Ammon's horn (tissue), 1 donor: ENCODE measurements at regions not wholly inside any gene's neighbourhood (a gene's known extent, or its start where the extent isn't known, plus 50 kb on each side); places are given as distances from the start of the nearest gene placed in this dataset.

Source experiments
- DNase-seq: peaks from one replicate; pipeline ENCODE4 v3.0.0-alpha.2; 2016; ENCODE audit warnings: low spot score

GRCh38 chr15:92565351-92566125, 90.0 kb downstream of the FAM174B start:
- DNase-seq = no peak

- no peak for DNase-seq
Measured at GRCh38 chr15:92561754-92562153, 93.8 kb downstream of the FAM174B start.

GRCh38 chr15:92553317-92553716, 102.3 kb downstream of the FAM174B start:
- DNase-seq = no peak

GRCh38 chr15:92545996-92546395, 109.6 kb downstream of the FAM174B start:
- no peak for DNase-seq

GRCh38 chr15:92541291-92542200, 114.0 kb downstream of the FAM174B start:
- DNase-seq = no peak

GRCh38 chr15:92538115-92538514, 117.5 kb downstream of the FAM174B start:
- DNase-seq = no peak

GRCh38 chr15:92533298-92533697, 122.3 kb downstream of the FAM174B start:
- no peak for DNase-seq

GRCh38 chr15:92531406-92531805, 124.2 kb downstream of the FAM174B start:
- DNase-seq = no peak

GRCh38 chr15:92528736-92529135, 126.8 kb downstream of the FAM174B start:
- no peak for DNase-seq

GRCh38 chr15:92527197-92527596, 128.4 kb downstream of the FAM174B start:
- DNase-seq = no peak

GRCh38 chr15:92525758-92526245, 129.8 kb downstream of the FAM174B start:
- no peak for DNase-seq

GRCh38 chr15:92524874-92525565, 130.6 kb downstream of the FAM174B start:
- DNase-seq = no peak

- no peak for DNase-seq
Measured at GRCh38 chr15:92524161-92524560, 130.5 kb downstream of the ST8SIA2 start.

GRCh38 chr15:92523176-92523575, 129.5 kb downstream of the ST8SIA2 start:
- no peak for DNase-seq

- DNase-seq = peak; percentile 86
Measured at GRCh38 chr15:92521624-92522008, 127.9 kb downstream of the ST8SIA2 start.

GRCh38 chr15:92520914-92521623, 127.4 kb downstream of the ST8SIA2 start:
- no peak for DNase-seq

- no peak for DNase-seq
Measured at GRCh38 chr15:92519709-92520108, 126.0 kb downstream of the ST8SIA2 start.
